ENCODE measurements at regions not wholly inside any gene's neighbourhood (a gene's known extent, or its start where the extent isn't known, plus 50 kb on each side); places are given as distances from the start of the nearest gene placed in this dataset.

GRCh38 chr2:155687181-155687580 is 645.3 kb downstream of the NR4A2 start:
- TF ChIP-seq CTCF (conservative IDR thresholded peaks at IDR 0.05; ENCODE audit: low read depth in 2 of 2) (no peak), CREB1 (CRISPR knock-in tag; IDR thresholded peaks at IDR 0.05; ENCODE audit: low read depth) (no peak), POLR2AphosphoS5 (IDR thresholded peaks at IDR 0.05; ENCODE audit: low read depth) (no peak), EZH2phosphoT487 (IDR thresholded peaks at IDR 0.05; ENCODE audit: unreplicated experiment) (no peak), NANOG (IDR thresholded peaks at IDR 0.05; ENCODE audit: borderline replicate concordance) (no peak), STAT1 (IDR thresholded peaks at IDR 0.05; ENCODE audit: unreplicated experiment) (no peak), REST (IDR thresholded peaks at IDR 0.05; ENCODE audit: unreplicated experiment) (no peak), EZH2 (IDR thresholded peaks at IDR 0.05; ENCODE audit: low read depth, unreplicated experiment) (no peak), JUNB (IDR thresholded peaks at IDR 0.05; ENCODE audit: unreplicated experiment) (no peak), ETS1 (IDR thresholded peaks at IDR 0.05) (no peak), ZNF114 (CRISPR knock-in tag; IDR thresholded peaks at IDR 0.05) (no peak)

Data from GM23338 (cell line).